Ovary (tissue), 3 donors: ENCODE measurements at regions not wholly inside any gene's neighbourhood (a gene's known extent, or its start where the extent isn't known, plus 50 kb on each side); places are given as distances from the start of the nearest gene placed in this dataset.

Experiments used
- CTCF ChIP-seq, 3 donors: fragments of 450-650 bp in 2 of 3; fragments of 200-600 bp in 1 of 3; IDR thresholded peaks; one replicate each; pipeline versions ENCODE4 v1.5.1 to v1.8.0; 2016 to 2022; ENCODE audit warnings: antibody characterized with exemption in 3 of 3, mild to moderate bottlenecking in 1 of 3
- POLR2A ChIP-seq: fragments of 450-650 bp; IDR thresholded peaks from one replicate; pipeline ENCODE4 v1.6.1; 2017; ENCODE audit warnings: antibody characterized with exemption, mild to moderate bottlenecking, moderate library complexity
- donor health status: DM: no; HTN: no; CAD: no.

GRCh38 chr5:143889986-143890385 lies 78.0 kb downstream of the HMHB1 start:
- TF ChIP-seq POLR2A = no peak
- TF ChIP-seq CTCF (IDR thresholded peaks at IDR 0.05) = no peak
